IgD-negative memory B cell (primary cell): ENCODE measurements at regions not wholly inside any gene's neighbourhood (a gene's known extent, or its start where the extent isn't known, plus 50 kb on each side); places are given as distances from the start of the nearest gene placed in this dataset.

Source experiments
- H3K27ac Mint-ChIP-seq, 3 donors: one replicate each; pipeline ENCODE4 v1.8.0; 2020 to 2022; ENCODE audit warnings: mild to moderate bottlenecking in 3 of 3, mixed read lengths in 3 of 3, moderate library complexity in 1 of 3
- H3K27me3 Mint-ChIP-seq: one replicate; pipeline ENCODE4 v1.8.0; 2021; ENCODE audit warnings: mixed read lengths
- H3K36me3 Mint-ChIP-seq: one replicate; pipeline ENCODE4 v1.8.0; 2020; ENCODE audit warnings: mild to moderate bottlenecking, mixed read lengths
- H3K4me1 Mint-ChIP-seq, 3 donors: one replicate each; pipeline ENCODE4 v1.8.0; 2020 to 2022; ENCODE audit warnings: mixed read lengths in 3 of 3, mild to moderate bottlenecking in 1 of 3
- H3K4me3 Mint-ChIP-seq, 4 donors: one replicate each; pipeline ENCODE4 v1.8.0; 2020 to 2022; ENCODE audit warnings: mild to moderate bottlenecking in 4 of 4, mixed read lengths in 4 of 4, moderate library complexity in 3 of 4
- H3K9me3 Mint-ChIP-seq, 3 donors: one replicate each; pipeline ENCODE4 v1.8.0; 2020 to 2021; ENCODE audit warnings: mixed read lengths in 3 of 3, mild to moderate bottlenecking in 1 of 3

DNA sequence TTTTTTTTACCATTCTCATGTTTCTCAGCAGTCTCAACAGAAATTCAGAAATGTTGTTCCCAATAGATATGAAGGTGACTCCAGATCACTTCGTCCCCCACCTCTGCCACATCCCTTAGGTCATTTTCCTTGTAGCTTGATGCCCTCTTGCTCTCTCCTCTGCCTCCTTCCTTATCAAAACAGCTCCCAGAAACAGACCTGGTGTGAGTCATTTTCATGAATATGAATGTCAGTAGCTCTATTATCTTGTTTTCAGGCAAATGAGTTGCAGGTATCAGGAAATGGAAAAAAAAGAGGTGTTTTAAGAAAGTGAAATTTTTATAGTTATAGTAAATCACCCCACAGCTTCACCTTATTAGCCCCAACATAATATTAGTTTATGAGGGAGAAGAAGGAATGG lies 539.3 kb downstream of the SUCLA2 start:
- Mint-ChIP-seq H3K36me3 (no peaks in the 10 kb centered on the region), H3K4me3 (no peak overlapping the region), H3K27me3 (no peaks in the 10 kb centered on the region), H3K27ac (no peak overlapping the region), H3K4me1 (no peaks in the 10 kb centered on the region), H3K9me3 (peaks cover 7 to 17% (median 10%) of the 10 kb centered on the region in 3 donors)

DNA sequence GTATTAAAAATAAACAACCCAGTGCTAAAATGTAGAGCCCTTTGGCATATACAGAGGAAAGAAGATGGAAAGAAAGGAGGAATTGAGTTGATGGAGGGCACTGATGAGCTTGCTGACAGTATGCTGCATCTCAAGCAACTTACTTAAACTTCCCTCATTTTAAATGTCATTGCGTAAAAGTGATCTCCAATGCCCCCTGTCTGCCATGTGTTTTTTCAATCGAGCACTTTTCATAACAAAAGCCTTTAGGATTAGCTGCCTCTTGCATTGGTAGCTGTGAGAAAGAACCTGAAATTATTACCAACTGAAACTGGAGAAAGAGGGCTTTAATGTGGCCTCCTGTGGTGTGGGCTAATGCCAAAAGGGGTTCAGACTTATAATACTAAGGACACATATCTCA lies 541.6 kb downstream of the SUCLA2 start:
- Mint-ChIP-seq H3K9me3 (peaks cover 0 to 2% (median 2%) of the 10 kb centered on the region in 3 donors), H3K4me3 (no peak overlapping the region), H3K27ac (no peak overlapping the region), H3K36me3 (no peaks in the 10 kb centered on the region), H3K4me1 (no peaks in the 10 kb centered on the region), H3K27me3 (no peaks in the 10 kb centered on the region)

DNA sequence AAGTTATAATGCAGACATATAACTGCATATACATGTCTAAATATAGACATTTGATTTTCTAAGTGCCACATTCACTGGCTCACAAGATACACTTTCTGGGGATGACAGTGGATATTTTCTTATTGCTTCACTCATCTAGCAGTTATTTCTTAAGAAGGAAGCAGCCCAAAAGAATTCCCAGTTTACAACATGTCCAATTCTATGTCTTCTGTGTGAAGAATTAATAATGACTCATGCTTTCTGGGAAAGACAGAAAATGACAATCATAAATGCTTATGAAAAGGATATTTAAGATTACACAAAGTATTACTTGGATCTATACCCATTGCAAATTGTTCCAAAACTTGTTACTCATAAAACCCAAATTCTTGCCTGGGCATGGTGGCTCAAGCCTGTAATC lies 543.4 kb downstream of the SUCLA2 start:
- Mint-ChIP-seq H3K27me3 (no peaks in the 10 kb centered on the region), H3K9me3 (peaks cover 0 to under 1% (median 0%) of the 10 kb centered on the region in 3 donors), H3K27ac (no peak overlapping the region), H3K36me3 (no peaks in the 10 kb centered on the region), H3K4me1 (no peaks in the 10 kb centered on the region), H3K4me3 (no peak overlapping the region)

DNA sequence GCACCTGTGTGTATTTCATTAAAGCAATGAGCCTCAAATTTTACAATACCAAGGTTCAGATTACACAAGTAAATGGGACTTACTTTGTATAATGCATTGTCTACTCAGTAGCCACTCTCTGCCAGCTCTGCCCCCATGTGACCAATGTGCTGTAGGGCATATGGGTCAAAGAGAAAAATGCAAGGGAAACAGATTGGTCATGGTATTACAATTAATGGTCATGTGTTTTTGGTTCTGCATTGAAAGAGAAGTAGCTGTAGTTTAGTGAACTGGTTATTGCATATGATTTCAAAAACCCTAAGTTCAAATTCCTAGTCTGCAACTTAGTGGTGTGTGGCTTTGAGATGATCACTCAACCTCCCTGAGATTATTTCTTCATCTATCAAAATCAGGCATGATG lies 545.4 kb downstream of the SUCLA2 start:
- no peaks in the 10 kb centered on the region for H3K4me1 Mint-ChIP-seq
- no peaks in the 10 kb centered on the region for H3K27me3 Mint-ChIP-seq

DNA sequence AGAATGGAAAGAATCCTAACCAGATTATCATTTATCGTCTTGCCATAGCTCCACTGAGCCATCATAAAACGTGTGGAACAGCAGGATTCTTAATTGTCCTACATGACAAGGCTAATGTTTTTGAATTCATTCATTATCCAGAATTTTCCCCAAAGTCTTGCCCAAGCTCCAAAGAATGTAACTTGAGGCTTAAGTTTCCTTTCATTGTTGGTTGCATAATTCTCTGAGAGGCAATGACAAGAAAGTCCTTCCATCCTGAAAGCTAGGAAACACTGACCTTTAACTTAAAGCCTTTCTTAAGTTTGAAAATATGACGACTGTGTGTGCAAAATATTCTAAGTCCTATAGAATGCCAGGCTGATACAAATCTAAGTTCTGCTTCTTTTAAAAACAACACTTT lies 546.1 kb downstream of the SUCLA2 start:
- Mint-ChIP-seq H3K36me3 (no peaks in the 10 kb centered on the region), H3K27ac (no peak overlapping the region), H3K27me3 (no peaks in the 10 kb centered on the region), H3K9me3 (peaks cover 0 to 3% (median 2%) of the 10 kb centered on the region in 3 donors), H3K4me3 (no peak overlapping the region), H3K4me1 (no peaks in the 10 kb centered on the region)

More for the DNA sequence above, 545.4 kb downstream of the SUCLA2 start:
- H3K9me3 Mint-ChIP-seq, result peaks cover 0 to 3% (median 2%) of the 10 kb centered on the region in 3 donors
- H3K36me3 Mint-ChIP-seq, result no peaks in the 10 kb centered on the region
- no peak overlapping the region for H3K27ac Mint-ChIP-seq
- no peak overlapping the region for H3K4me3 Mint-ChIP-seq

DNA sequence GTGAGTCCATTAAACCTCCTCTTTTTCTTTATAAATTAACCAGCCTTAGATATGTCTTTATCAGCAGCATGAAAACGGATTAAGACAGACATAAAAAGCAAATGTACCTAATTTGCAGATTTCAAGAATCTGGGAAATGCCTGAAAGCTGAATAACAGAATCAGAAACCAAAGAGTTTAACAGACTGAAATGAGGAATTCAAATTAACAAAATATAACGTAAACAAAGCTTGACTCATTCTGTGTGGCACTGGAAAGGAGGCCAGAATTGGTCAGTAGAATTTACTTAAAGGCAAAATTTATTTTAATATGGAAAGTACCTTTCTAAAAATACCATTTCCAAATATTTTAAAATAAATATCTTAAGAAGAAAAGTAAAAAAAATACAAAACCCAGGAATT lies 540.6 kb upstream of the HTR2A start:
- H3K4me1 Mint-ChIP-seq, result no peaks in the 10 kb centered on the region
- H3K9me3 Mint-ChIP-seq, result peaks cover 0 to 5% (median 0%) of the 10 kb centered on the region in 3 donors
- peaks cover 2% of the 10 kb centered on the region for H3K27me3 Mint-ChIP-seq
- no peak overlapping the region for H3K27ac Mint-ChIP-seq
- no peak overlapping the region for H3K4me3 Mint-ChIP-seq
- H3K36me3 Mint-ChIP-seq, result peaks cover 2% of the 10 kb centered on the region

DNA sequence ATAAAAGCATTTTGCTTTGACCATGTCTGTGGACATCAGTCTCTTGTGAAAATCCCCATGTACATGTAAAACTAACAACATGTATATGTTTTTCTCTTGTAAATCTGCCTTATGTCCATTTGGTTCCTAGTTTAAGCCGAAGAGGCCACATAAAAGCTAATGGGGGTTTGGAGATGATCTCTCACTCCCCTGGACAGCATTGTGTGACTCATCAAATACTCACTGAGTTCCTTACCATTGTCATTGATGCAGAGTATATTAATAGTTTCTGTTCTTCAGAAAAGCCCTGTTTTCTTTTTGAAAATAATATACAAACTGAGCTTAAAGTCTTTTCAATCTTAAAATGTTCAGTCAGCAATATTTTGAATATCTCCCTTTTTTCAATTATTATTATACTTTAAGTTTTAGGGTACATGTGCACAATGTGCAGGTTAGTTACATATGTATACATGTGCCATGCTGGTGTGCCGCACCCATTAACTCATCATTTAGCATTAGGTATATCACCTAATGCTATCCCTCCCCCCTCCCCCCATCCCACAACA lies 536.7 kb upstream of the HTR2A start:
- H3K27me3 Mint-ChIP-seq, result no peaks in the 10 kb centered on the region
- peaks cover 0 to 3% (median 0%) of the 10 kb centered on the region in 3 donors for H3K9me3 Mint-ChIP-seq
- no peaks in the 10 kb centered on the region for H3K4me1 Mint-ChIP-seq
- peaks cover 2% of the 10 kb centered on the region for H3K36me3 Mint-ChIP-seq
- no peak overlapping the region for H3K4me3 Mint-ChIP-seq
- H3K27ac Mint-ChIP-seq, result no peak overlapping the region

DNA sequence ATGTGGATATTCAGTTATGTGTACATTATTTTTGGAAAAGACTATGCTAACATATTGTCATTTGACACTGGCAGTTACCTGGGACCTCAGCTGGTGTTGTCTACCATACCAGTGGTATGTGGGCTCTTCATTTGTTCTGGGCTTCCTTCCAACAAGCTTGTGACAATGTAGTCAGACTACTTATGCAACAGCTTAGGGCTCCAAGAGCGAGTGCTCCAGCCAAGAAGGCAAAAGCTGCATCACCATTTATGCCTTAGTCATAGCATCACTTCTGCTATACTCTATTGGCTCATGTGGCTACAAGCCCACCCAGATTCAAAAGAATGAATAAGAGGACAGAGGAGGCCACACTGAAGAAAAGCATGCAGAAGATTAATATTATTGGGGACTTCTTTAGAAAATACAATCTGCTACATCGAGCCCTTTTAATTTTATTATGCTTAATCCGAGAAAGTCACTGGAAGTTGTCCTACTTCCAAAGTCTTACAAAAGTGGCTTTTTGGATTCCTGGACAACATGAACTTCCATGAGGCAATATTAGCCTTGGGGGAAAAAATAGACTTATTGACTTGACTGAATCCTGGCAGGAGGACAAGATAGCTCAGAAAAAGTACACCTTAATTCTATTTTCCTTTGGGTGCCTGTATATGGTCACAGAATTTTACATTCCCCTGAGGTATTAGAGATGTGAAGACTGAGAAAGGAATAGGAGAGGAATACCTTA lies 529.4 kb upstream of the HTR2A start:
- Mint-ChIP-seq H3K27ac (no peak overlapping the region), H3K27me3 (no peaks in the 10 kb centered on the region), H3K9me3 (no peaks in the 10 kb centered on the region), H3K4me3 (no peak overlapping the region), H3K4me1 (no peaks in the 10 kb centered on the region), H3K36me3 (no peaks in the 10 kb centered on the region)

DNA sequence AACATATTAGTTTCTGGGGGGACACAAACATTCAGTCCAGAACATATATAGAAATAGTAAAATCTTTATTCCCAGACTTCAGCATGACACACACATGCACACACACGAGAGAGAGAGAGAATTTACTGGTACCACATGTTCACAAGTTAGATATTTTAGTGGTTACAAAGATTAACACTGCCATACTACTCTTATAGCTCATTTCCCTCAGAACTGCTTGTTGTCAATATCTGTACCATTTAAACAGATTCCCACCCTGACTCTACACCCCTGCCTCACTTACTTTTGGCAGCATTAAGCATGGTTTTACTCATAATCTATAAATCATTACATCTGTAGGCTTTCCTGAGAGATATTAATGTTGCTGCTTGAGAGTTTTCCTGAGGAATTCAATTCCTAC lies 524.7 kb upstream of the HTR2A start:
- Mint-ChIP-seq H3K9me3 (no peaks in the 10 kb centered on the region), H3K27ac (no peak overlapping the region), H3K4me1 (no peaks in the 10 kb centered on the region), H3K36me3 (no peaks in the 10 kb centered on the region), H3K27me3 (no peaks in the 10 kb centered on the region), H3K4me3 (no peak overlapping the region)

DNA sequence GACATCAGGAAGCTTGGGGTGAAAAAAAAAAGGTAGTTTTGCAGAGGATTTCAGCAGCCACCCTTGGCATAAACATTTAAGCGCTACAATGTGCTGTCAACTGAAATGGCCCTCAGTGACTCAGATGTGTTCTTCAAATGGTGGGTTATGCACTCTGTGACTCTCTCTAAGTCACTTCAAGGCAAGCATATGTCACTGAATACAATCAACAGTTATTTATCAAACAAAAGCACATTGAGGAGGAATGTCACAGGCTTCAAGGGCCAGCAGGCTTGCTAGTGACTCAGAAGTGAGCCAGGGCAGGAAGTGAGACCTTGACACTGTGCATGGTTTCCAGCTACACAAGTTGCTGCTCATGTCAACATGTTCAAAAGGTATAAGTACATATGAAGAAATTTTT lies 523.7 kb upstream of the HTR2A start:
- no peaks in the 10 kb centered on the region for H3K4me1 Mint-ChIP-seq
- H3K9me3 Mint-ChIP-seq, result no peaks in the 10 kb centered on the region
- no peaks in the 10 kb centered on the region for H3K27me3 Mint-ChIP-seq
- H3K36me3 Mint-ChIP-seq, result no peaks in the 10 kb centered on the region
- no peak overlapping the region for H3K4me3 Mint-ChIP-seq
- H3K27ac Mint-ChIP-seq, result no peak overlapping the region

DNA sequence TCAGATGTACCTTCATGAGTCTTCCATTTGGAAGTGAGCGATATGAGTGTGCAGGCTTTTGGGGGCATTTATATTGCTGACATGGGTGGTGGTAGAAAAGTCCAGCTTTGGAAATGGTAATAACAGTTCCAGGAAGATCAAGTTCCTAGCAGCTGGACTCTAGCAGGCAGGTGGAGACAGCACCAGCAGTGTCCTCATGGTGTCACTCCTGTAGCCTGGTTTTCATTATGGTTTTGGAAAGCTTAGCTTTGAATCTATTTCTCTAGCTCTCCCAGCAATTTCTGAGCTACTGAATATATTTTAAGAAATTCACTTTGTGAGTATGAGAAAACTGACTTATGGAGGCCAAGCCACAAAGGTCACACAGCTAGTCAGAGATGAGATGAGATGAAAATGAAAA lies 523.2 kb upstream of the HTR2A start:
- Mint-ChIP-seq H3K9me3 (no peaks in the 10 kb centered on the region), H3K36me3 (no peaks in the 10 kb centered on the region), H3K27ac (no peak overlapping the region), H3K27me3 (no peaks in the 10 kb centered on the region), H3K4me1 (no peaks in the 10 kb centered on the region), H3K4me3 (no peak overlapping the region)

DNA sequence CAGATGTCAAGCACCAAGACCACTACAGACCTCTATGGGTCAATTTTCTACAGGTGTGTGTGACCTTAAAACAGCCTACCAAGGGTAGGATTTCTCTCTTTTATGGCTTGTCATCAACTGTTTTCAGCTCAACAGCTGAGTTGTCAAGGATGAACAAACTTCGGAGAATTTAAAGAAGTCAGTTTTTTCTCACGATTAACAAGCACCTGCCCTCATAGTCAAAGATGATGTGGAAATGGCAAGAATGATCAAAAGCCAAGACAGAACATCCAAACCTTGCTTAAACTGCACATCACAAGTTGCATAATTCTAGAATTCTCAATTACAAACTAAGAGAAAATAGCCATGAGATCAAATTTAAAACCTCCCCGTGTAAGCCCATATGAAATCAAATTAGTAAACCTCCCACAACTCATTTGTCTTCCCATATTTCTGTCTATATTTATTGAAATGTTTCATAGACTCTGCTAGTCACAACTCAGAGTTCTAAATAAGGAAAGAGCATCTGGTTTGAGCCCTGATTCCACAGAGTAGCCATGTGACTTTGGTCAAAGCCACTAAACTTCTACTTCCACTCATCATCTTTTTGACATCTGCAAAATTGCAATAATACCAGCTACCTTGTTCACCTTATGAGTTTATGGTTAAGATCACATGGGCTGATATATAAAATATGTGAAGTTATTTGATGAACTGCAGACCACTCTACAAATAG lies 521.5 kb upstream of the HTR2A start:
- Mint-ChIP-seq H3K4me1 (no peaks in the 10 kb centered on the region), H3K27me3 (no peaks in the 10 kb centered on the region), H3K36me3 (no peaks in the 10 kb centered on the region), H3K9me3 (no peaks in the 10 kb centered on the region), H3K27ac (no peak overlapping the region), H3K4me3 (no peak overlapping the region)

DNA sequence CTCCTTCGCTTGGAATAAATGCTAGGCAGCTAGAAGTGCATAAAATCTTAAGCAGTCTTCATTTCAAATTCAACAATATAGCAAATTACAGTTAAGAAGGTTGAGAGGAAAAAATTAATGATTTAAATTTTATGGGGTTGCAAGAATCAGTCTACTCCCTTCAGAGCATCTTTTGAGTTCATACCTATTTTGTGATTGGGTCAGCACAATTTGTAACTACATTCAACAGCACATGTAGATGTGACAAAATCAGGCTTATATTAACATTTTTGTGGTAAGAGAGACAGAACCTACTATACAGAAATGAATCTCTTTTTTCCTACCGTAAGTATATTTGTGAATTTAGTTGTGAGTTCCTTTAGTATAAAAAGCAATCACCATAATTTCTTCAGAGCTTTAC lies 520.6 kb upstream of the HTR2A start:
- Mint-ChIP-seq H3K27me3 (no peaks in the 10 kb centered on the region), H3K4me3 (no peak overlapping the region)

DNA sequence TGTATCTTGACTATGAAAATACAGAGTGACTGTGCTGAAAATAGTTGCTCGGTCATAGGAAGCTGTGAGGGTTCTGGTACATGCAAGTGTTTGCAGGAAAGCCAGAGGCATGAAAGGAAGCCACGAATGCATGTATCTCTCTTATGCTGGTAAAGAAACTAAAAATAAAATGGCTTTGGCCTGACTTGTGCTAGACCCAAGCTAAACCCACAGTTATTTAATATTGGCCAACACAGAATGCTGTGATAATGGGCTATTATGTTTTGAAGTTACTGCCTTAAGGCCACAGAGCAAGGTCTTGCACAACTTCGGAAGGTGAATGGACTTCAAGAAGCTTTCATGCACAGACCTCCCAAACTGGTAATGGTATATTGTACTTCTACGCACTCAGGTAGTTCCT lies 518.2 kb upstream of the HTR2A start:
- Mint-ChIP-seq H3K36me3 (no peaks in the 10 kb centered on the region), H3K4me1 (no peaks in the 10 kb centered on the region), H3K4me3 (no peak overlapping the region), H3K27me3 (no peaks in the 10 kb centered on the region), H3K9me3 (peaks cover 0 to 1% (median 0%) of the 10 kb centered on the region in 3 donors), H3K27ac (no peak overlapping the region)

More for the DNA sequence above, 520.6 kb upstream of the HTR2A start:
- H3K27ac Mint-ChIP-seq, result peak overlapping the region in 1 of 3 donors; percentile 9
- H3K36me3 Mint-ChIP-seq, result no peaks in the 10 kb centered on the region
- H3K4me1 Mint-ChIP-seq, result no peaks in the 10 kb centered on the region
- H3K9me3 Mint-ChIP-seq, result no peaks in the 10 kb centered on the region

DNA sequence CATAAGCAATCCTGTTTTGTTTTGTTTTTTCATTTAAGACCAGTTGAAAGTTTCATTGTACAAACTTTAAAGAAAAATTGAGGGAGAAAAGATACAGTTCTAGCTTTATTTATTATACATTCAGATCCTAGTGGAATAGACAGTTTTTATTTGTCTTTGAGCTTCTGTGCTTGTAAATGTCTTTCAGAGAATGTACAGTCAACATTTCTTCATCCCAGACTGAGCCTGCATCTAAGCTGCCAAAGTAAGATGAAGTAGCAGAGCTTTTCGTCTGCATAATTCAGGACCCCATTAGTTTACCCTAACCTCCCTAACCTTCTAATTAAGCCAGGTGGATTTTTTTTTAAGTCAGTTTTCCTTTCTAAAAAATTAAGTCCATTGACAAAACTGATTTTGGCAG lies 516.7 kb upstream of the HTR2A start:
- H3K4me1 Mint-ChIP-seq, result no peaks in the 10 kb centered on the region
- peaks cover 0 to 1% (median 0%) of the 10 kb centered on the region in 3 donors for H3K9me3 Mint-ChIP-seq
- no peak overlapping the region for H3K27ac Mint-ChIP-seq
- no peaks in the 10 kb centered on the region for H3K27me3 Mint-ChIP-seq
- no peak overlapping the region for H3K4me3 Mint-ChIP-seq
- no peaks in the 10 kb centered on the region for H3K36me3 Mint-ChIP-seq

DNA sequence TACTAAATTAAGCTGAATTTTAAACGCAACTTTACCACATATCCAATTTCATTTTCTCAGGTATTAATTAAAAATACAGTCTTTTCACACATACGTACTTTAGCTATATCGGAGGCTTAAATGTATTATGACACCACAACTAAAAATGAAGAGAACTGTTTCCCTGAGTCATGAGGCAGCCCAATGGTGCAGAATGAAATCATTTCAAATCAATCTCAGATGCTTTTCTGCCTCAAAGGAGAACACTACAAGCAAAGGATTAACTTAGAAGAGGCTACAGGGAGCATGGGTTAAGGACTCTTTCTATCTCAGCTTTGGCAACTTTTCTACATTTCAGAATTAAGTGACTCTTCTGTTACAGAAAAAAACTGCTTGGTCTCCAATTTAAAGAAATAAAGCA lies 516.3 kb upstream of the HTR2A start:
- Mint-ChIP-seq H3K9me3 (peaks cover 0 to 1% (median 0%) of the 10 kb centered on the region in 3 donors), H3K4me1 (no peaks in the 10 kb centered on the region), H3K27me3 (no peaks in the 10 kb centered on the region), H3K4me3 (no peak overlapping the region), H3K27ac (no peak overlapping the region), H3K36me3 (no peaks in the 10 kb centered on the region)
